Left lobe of liver (tissue), 2 donors: ENCODE measurements at regions not wholly inside any gene's neighbourhood (a gene's known extent, or its start where the extent isn't known, plus 50 kb on each side); places are given as distances from the start of the nearest gene placed in this dataset.
"Not testable (repeated sequence)": the region's sequence is repeated elsewhere in the genome, so short reads cannot be mapped to it uniquely, and the experiment has no call there.

ENCODE experiments used
- ATAC-seq: fragments of 200-7000 bp; cut with Tn5 transposase; one replicate; pipeline ENCODE4 v1.9.1; 2020; ENCODE audit warnings: mild to moderate bottlenecking, moderate library complexity
- DNase-seq: peaks from one replicate; pipeline ENCODE4 v3.0.0-alpha.2; 2020; ENCODE audit warnings: low spot score
- donor health status: DM: no; HTN: no; CAD: no; lungs with moderate emphysema.
- donor health status: DM: no; HTN: yes; CAD: no.

GRCh38 chrX:13428053-13428786 is 108.4 kb upstream of the ATXN3L start:
- ATAC-seq = no peak

GRCh38 chrX:13427441-13428052 is 107.7 kb upstream of the ATXN3L start:
- ATAC-seq (no peak), DNase-seq (no peak)

More at GRCh38 chrX:13428053-13428786, 108.4 kb upstream of the ATXN3L start:
- DNase-seq = no peak

GRCh38 chrX:13420545-13421183 is 100.8 kb upstream of the ATXN3L start:
- DNase-seq = no peak
- no peak for ATAC-seq

GRCh38 chrX:13419918-13420317 is 100.1 kb upstream of the ATXN3L start:
- no peak for ATAC-seq
- no peak for DNase-seq

GRCh38 chrX:13419276-13419675 is 99.4 kb upstream of the ATXN3L start:
- DNase-seq (no peak), ATAC-seq (no peak)

- no peak for DNase-seq
- no peak for ATAC-seq
Measured at GRCh38 chrX:13418126-13419097, 98.6 kb upstream of the ATXN3L start.

- DNase-seq = no peak
- ATAC-seq = no peak
Measured at GRCh38 chrX:13415509-13415908, 95.7 kb upstream of the ATXN3L start.

GRCh38 chrX:13414006-13414647 is 94.3 kb upstream of the ATXN3L start:
- DNase-seq (no peak), ATAC-seq (no peak)

- DNase-seq = no peak
- ATAC-seq = no peak
Measured at GRCh38 chrX:13412208-13412600, 92.4 kb upstream of the ATXN3L start.

- DNase-seq = no peak
Measured at GRCh38 chrX:13411496-13412207, 91.8 kb upstream of the ATXN3L start.

GRCh38 chrX:13408599-13408998 is 88.7 kb upstream of the ATXN3L start:
- DNase-seq, ATAC-seq: not testable (repeated sequence)

More at GRCh38 chrX:13411496-13412207, 91.8 kb upstream of the ATXN3L start:
- ATAC-seq = no peak

- ATAC-seq, DNase-seq: not testable (repeated sequence)
Measured at GRCh38 chrX:13404777-13405176, 84.9 kb upstream of the ATXN3L start.

GRCh38 chrX:13404364-13404763 is 84.5 kb upstream of the ATXN3L start:
- ATAC-seq = no peak

GRCh38 chrX:13401724-13402123 is 81.9 kb upstream of the ATXN3L start:
- no peak for ATAC-seq
- DNase-seq = no peak

More at GRCh38 chrX:13404364-13404763, 84.5 kb upstream of the ATXN3L start:
- no peak for DNase-seq

- no peak for ATAC-seq
- no peak for DNase-seq
Measured at GRCh38 chrX:13398839-13399238, 79.0 kb upstream of the ATXN3L start.

- peak; percentile 49 for ATAC-seq
- no peak for DNase-seq
Measured at GRCh38 chrX:13397878-13398818, 78.3 kb upstream of the ATXN3L start.

- no peak for DNase-seq
Measured at GRCh38 chrX:13396924-13397323, 77.1 kb upstream of the ATXN3L start.

GRCh38 chrX:13389501-13389900 is 69.6 kb upstream of the ATXN3L start:
- no peak for DNase-seq
- ATAC-seq = no peak

More at GRCh38 chrX:13396924-13397323, 77.1 kb upstream of the ATXN3L start:
- ATAC-seq = no peak
